CD1c-positive myeloid dendritic cell (primary cell): ENCODE measurements at regions not wholly inside any gene's neighbourhood (a gene's known extent, or its start where the extent isn't known, plus 50 kb on each side); places are given as distances from the start of the nearest gene placed in this dataset.
"Not testable (repeated sequence)": the region's sequence is repeated elsewhere in the genome, so short reads cannot be mapped to it uniquely, and the experiment has no call there.

Source experiments
- DNase-seq: peaks from one replicate; pipeline ENCODE4 v3.0.0-alpha.2; 2016; ENCODE audit errors: extremely low spot score

- no peak for DNase-seq
Measured at GRCh38 chr4:29262986-29263385, 1457.2 kb upstream of the PCDH7 start.

- DNase-seq, result no peak
Measured at GRCh38 chr4:29276150-29276549, 1444.0 kb upstream of the PCDH7 start.

DNA sequence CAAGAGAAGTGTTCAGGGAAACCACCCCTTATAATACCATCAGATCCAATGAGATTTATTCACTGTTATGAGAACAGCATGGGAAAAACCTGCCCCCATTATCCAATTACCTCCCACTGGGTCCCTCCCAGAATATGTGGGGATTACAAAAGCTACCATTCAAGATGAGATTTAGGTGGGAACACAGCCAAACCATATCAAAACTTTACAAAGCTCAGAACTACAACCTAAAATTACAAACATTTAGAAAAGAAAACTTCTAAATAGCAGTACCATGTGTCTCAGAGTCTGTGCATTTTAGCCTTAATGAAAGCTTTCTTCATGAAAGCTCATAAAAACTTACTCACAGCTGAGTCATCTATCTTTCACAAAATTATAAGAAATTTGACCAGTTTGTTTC, 1442.8 kb upstream of the PCDH7 start:
- DNase-seq, result no peak

- no peak for DNase-seq
Measured at GRCh38 chr4:29278585-29278984, 1441.6 kb upstream of the PCDH7 start.

DNA sequence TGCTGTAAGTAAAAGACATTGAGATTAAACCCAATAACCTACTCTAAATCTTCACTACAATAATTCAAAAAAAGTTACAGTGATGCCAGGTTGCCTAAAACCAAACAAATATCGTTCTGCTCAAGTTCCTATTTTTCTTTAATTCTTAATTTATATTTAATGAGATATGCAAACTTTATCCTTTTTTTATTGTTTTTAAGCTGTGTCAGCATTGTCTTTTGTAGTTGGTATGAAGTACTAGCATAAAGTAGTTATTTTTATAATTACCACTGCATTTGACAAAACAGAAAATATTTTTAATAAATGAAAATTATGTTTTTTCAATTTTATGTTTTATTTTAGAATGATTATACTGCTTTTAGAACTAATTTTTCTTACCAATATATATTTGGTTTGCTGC, 1431.1 kb upstream of the PCDH7 start:
- no peak for DNase-seq

- DNase-seq, result no peak
Measured at GRCh38 chr4:29295280-29295679, 1424.9 kb upstream of the PCDH7 start.

GRCh38 chr4:29304595-29304994, 1415.6 kb upstream of the PCDH7 start:
- DNase-seq, result no peak

GRCh38 chr4:29307256-29307655, 1412.9 kb upstream of the PCDH7 start:
- no peak for DNase-seq

DNA sequence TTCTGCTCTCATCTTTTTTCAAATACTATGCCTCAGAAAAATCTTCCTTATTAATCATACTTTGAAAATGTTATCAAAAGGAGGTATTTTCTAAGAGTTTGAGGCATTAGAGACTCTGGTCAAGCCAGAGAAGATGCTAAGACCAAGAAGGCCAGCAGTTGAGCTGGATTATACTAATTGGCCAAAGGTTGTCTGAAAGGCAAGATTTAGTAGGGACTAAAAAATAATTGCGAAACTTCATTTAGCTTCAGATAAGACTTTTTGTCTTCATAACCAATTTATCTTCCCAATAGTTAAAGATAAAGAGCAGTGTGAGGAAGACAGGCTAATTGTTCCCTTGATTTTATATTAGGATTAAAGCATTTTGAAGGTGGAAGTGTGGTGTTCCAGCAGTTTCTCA, 1412.4 kb upstream of the PCDH7 start:
- no peak for DNase-seq

GRCh38 chr4:29309050-29309449, 1411.1 kb upstream of the PCDH7 start:
- DNase-seq, result no peak

- no peak for DNase-seq
Measured at GRCh38 chr4:29310252-29310651, 1409.9 kb upstream of the PCDH7 start.

- DNase-seq, result no peak
Measured at GRCh38 chr4:29311247-29311646, 1408.9 kb upstream of the PCDH7 start.

DNA sequence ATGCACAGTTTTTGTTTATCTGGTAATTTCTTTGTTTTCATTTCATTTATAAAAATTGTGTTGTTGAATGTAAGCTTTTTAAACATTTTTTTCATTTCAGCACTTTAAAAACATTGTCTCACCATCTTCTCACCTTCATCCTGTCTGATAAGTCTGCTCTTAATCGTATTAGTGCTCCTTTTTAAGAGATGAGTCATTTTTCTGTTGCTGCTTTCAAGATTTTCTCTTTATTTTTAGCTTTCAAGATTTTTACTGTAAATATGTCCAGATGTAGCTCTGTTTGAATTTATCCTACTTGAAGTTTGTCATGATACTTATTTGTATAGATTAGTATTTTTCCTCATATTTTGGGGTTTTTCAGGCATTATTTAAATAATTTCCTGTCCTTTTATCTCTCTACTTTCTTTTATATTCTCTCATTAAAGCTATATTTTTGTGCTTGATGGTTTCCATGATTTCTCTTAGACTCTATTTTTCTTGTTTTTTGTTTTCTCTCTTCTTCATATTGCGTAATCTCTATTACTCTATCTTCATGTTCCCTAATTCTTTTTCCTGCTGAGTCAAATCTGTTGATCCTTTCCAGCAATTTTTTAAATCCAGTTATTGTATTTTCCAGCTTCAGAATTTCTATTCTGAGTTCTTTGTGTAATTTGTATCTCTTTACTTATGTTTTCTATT, 1400.4 kb upstream of the PCDH7 start:
- no peak for DNase-seq

GRCh38 chr4:29320947-29321620, 1399.1 kb upstream of the PCDH7 start:
- no peak for DNase-seq

DNA sequence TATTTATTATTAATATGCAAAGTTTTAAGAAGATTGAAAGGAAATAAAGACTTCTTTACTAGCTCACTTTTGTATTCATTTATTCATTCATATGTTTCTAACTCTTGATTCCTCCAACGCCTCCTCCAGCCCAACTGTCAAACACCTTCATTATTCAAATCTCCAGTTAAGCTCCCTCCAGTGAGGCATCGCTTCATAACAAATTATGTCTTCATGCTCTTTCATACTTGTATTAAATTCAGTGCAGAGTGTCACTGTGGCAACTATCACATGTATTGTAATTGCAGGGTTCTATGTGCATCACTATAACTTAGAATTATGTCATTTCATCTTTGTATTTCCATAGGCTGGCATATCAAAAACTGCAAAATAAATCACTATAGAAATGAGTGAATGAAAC, 1394.2 kb upstream of the PCDH7 start:
- no peak for DNase-seq

GRCh38 chr4:29326816-29327215, 1393.4 kb upstream of the PCDH7 start:
- DNase-seq, result no peak

DNA sequence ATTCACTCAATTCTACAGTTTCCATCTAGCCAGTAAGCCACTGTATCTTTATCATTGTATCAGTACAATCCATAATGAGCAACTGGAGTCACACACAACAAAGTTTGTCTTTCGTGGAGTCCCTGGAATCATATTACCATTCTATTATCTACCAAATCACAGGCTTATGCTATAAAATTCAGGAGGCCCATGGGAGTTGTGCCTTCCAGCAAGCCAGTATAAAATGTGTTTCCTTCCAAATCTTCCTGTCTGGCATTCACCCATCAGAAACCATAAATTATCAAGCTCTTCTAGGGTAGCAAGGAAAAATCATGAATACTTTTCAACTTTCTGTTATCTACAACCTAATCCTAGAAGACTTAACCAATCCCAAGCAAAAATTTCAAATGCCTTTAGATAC, 1383.3 kb upstream of the PCDH7 start:
- DNase-seq, result no peak

DNA sequence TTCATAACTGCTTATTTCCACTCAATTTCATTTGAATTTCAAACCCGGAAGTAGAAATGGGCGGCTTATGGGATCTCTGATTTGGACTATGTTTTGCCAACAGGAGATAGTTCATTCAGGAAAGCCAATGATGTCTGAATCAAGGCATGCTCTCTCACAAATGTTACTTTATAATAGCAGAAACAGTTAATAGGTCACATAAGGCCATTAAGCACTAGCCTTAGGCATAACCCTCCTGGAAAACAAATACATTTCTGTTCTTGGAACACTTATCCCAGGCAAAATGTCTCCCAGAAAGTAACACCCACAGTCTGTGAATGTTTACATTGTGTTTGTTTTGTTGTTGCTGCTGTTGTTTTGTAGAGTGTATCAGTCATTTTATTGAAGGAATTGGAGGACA, 1347.2 kb upstream of the PCDH7 start:
- no peak for DNase-seq

DNA sequence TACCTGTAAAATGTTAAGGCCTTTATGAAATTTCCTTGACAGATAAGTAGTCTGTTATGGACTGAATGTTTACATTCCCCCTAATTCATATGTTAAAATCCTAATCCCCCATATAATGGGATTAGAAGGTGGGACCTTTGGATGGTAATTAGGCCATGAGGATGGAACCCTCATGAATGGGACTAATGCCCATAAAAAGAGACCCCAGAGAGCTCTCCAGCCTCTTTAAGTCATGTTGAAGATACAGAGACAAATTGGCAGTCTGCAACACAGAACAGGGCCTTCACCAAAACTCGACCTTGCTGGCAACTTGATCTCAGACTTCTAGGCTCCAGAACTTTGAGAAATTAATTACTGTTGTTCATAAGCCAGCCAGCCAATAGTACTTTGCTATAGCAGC, 1344.5 kb upstream of the PCDH7 start:
- DNase-seq, result no peak

GRCh38 chr4:29378237-29378636, 1341.9 kb upstream of the PCDH7 start:
- not testable (repeated sequence) for DNase-seq

- DNase-seq, result no peak
Measured at GRCh38 chr4:29390921-29391320, 1329.2 kb upstream of the PCDH7 start.

DNA sequence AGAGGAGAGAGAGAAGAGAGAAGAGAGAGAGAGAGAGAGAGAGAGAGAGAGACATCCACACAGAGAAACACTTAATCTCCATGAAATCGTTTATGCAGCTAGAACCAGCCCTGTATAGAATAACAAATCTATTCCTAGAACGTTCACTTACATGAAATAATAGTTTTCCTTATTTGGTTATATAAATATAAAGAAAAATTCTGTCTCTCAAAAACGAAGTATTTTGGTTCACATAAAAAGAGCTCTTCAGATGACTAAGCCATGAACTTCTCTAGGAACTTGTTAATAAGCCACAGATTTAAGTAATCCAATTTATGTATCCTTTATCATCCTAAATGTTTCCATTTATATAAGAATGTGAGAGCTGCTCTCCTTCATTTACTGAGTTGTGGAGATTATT, 1315.1 kb upstream of the PCDH7 start:
- DNase-seq, result no peak

DNA sequence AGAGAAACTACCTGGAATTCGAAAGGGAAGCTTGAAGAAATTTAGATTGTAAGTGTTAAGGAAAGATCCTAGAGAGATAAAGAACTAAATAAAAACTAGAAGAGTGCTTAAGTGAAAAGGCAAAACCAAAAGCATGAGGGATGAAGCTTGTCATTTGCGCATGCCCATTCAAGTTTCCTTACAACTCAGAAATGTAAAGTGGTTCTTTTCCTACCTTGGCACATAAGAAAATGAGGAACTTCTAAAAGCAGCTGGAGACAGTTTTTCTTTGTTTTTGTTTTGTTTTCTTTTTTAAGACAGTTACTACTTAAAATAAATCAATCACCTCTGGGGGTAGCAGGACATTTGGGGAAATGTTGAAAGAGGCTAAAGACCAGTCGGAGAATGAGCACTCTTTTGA, 1304.4 kb upstream of the PCDH7 start:
- no peak for DNase-seq
